PC-9 (cell line): ENCODE measurements at regions not wholly inside any gene's neighbourhood (a gene's known extent, or its start where the extent isn't known, plus 50 kb on each side); places are given as distances from the start of the nearest gene placed in this dataset.

Source experiments
- BruUV-seq: library from RNA; stranded (reverse); fragments of 400-500 nt; replicated peaks from 2 replicates; lab custom pipeline; 2021; lab: Mats Ljungman, UMichigan
- CTCF ChIA-PET: fragments of 300-600 bp; sonication (Branson Sonifier 250); formaldehyde crosslinking; loops from one replicate; lab custom pipeline; 2022; ENCODE audit warnings: antibody characterized with exemption; lab: Charles Lee
- POLR2A ChIA-PET: fragments of 300-600 bp; sonication (Branson Sonifier 250); formaldehyde crosslinking; loops from one replicate; lab custom pipeline; 2022; ENCODE audit warnings: antibody characterized with exemption; ENCODE audit not compliant: unreplicated experiment; lab: Charles Lee
- DNase-seq, 2 experiments: peaks; one replicate each; pipeline versions ENCODE4 v3.0.0 to v3.0.0-alpha.2; 2015 to 2022; ENCODE audit warnings: mixed read lengths in 1 of 2
- H2AFZ ChIP-seq: fragments of 200-600 bp; sonication (generic); 2 replicates; pipeline ENCODE4 v1.8.1; 2017; ENCODE audit warnings: antibody characterized with exemption
- H3F3A ChIP-seq: fragments of 200-600 bp; sonication (generic); 2 replicates; pipeline ENCODE4 v1.8.1; 2017; ENCODE audit warnings: antibody characterized with exemption, mild to moderate bottlenecking, low read depth; ENCODE audit not compliant: insufficient read depth
- H3K27ac ChIP-seq: fragments of 200-600 bp; sonication (generic); 2 replicates; pipeline ENCODE4 v1.6.1; 2016; ENCODE audit warnings: mixed run types
- H3K27me3 ChIP-seq: fragments of 200-600 bp; sonication (generic); 2 replicates; pipeline ENCODE4 v1.6.1; 2016; ENCODE audit warnings: low read depth, mixed run types; ENCODE audit not compliant: insufficient read depth
- H3K36me3 ChIP-seq: fragments of 200-600 bp; sonication (generic); 2 replicates; pipeline ENCODE4 v1.6.1; 2016; ENCODE audit warnings: low read depth, mixed run types
- H3K4me1 ChIP-seq: fragments of 200-600 bp; sonication (generic); replicated peaks from 2 replicates; pipeline ENCODE4 v1.6.1; 2016; ENCODE audit warnings: mixed run types; ENCODE audit not compliant: insufficient read depth
- H3K4me2 ChIP-seq: fragments of 200-600 bp; sonication (generic); 2 replicates; pipeline ENCODE4 v1.6.1; 2017; ENCODE audit warnings: mixed run types
- H3K4me3 ChIP-seq: fragments of 200-600 bp; sonication (generic); 2 replicates; pipeline ENCODE4 v1.6.1; 2016; ENCODE audit warnings: mixed run types
- H3K79me2 ChIP-seq: fragments of 200-600 bp; sonication (generic); 2 replicates; pipeline ENCODE4 v1.6.1; 2017; ENCODE audit warnings: low read depth, mixed run types
- H3K9me2 ChIP-seq: fragments of 200-600 bp; sonication (generic); 2 replicates; pipeline ENCODE4 v1.8.1; 2017; ENCODE audit warnings: mild to moderate bottlenecking; ENCODE audit not compliant: insufficient read depth
- H3K9me3 ChIP-seq: fragments of 200-600 bp; sonication (generic); 2 replicates; pipeline ENCODE4 v1.8.1; 2016; ENCODE audit warnings: low read depth; ENCODE audit not compliant: insufficient read depth
- H4K20me1 ChIP-seq: fragments of 200-600 bp; sonication (generic); 2 replicates; pipeline ENCODE4 v1.8.1; 2017; ENCODE audit not compliant: insufficient read depth
- CTCF ChIP-seq: fragments of 200-600 bp; sonication (generic); conservative IDR thresholded peaks from 2 replicates; pipeline ENCODE4 v1.6.1; 2017; ENCODE audit warnings: mixed run types, antibody characterized with exemption, mild to moderate bottlenecking, moderate library complexity
- EZH2 ChIP-seq: fragments of 200-600 bp; sonication (generic); IDR thresholded peaks from 2 replicates; pipeline ENCODE4 v1.8.0; 2017; ENCODE audit warnings: antibody characterized with exemption, low read depth
- intact Hi-C: fragments of 100-400 bp; cut with micrococcal nuclease; formaldehyde crosslinking; loops from one replicate; pipeline ENCODE4 v1.10.0; 2022; ENCODE audit not compliant: unreplicated experiment

GRCh38 chr22:47388778-47389177 is 626.3 kb downstream of the TBC1D22A start:
- no peaks in the 10 kb centered on the region for H4K20me1 ChIP-seq
- BruUV-seq, result no TSS peak

GRCh38 chr22:47388331-47388730 is 625.9 kb downstream of the TBC1D22A start:
- Histone ChIP-seq H3K27me3 (peaks cover 92% of the 10 kb centered on the region), H3K79me2 (no peaks in the 10 kb centered on the region), H3K9me3 (no peaks in the 10 kb centered on the region), H3K36me3 (no peaks in the 10 kb centered on the region), H3K4me3 (no peak overlapping the region), H3K27ac (no peak overlapping the region), H3K4me1 (no peaks in the 10 kb centered on the region), H4K20me1 (no peaks in the 10 kb centered on the region), H3K9me2 (no peaks in the 10 kb centered on the region), H3K4me2 (no peak overlapping the region), H3F3A (no peaks in the 10 kb centered on the region), H2AFZ (no peak overlapping the region)
- ChIA-PET POLR2A (no interaction called here), CTCF (no interaction called here)
- BruUV-seq, result no TSS peak
- DNase-seq, result no peak
- intact Hi-C loops, result no loop called here
- TF ChIP-seq CTCF (no peak), EZH2 (no peak)

More at GRCh38 chr22:47388778-47389177, 626.3 kb downstream of the TBC1D22A start:
- DNase-seq, result no peak
- POLR2A ChIA-PET, result no interaction called here
- no peak overlapping the region for H3K4me2 ChIP-seq
- no peak overlapping the region for H3K4me3 ChIP-seq
- no peak overlapping the region for H2AFZ ChIP-seq
- H3K9me3 ChIP-seq, result no peaks in the 10 kb centered on the region
- no peaks in the 10 kb centered on the region for H3K9me2 ChIP-seq
- peaks cover 92% of the 10 kb centered on the region for H3K27me3 ChIP-seq
- no peak overlapping the region for H3K27ac ChIP-seq
- no peaks in the 10 kb centered on the region for H3K36me3 ChIP-seq
- TF ChIP-seq CTCF (no peak), EZH2 (no peak)
- intact Hi-C loops, result no loop called here
- no peaks in the 10 kb centered on the region for H3F3A ChIP-seq
- H3K79me2 ChIP-seq, result no peaks in the 10 kb centered on the region
- H3K4me1 ChIP-seq, result no peaks in the 10 kb centered on the region
- CTCF ChIA-PET, result no interaction called here

GRCh38 chr22:47386812-47387510 is 624.5 kb downstream of the TBC1D22A start:
- Histone ChIP-seq H3K4me2 (no peak overlapping the region), H3K4me1 (no peaks in the 10 kb centered on the region), H2AFZ (no peak overlapping the region), H3K4me3 (no peak overlapping the region), H3K36me3 (no peaks in the 10 kb centered on the region), H3K27ac (no peak overlapping the region), H3F3A (no peaks in the 10 kb centered on the region), H3K9me3 (no peaks in the 10 kb centered on the region), H4K20me1 (no peaks in the 10 kb centered on the region), H3K79me2 (no peaks in the 10 kb centered on the region), H3K27me3 (peaks cover 96% of the 10 kb centered on the region), H3K9me2 (no peaks in the 10 kb centered on the region)
- DNase-seq, result no peak
- CTCF ChIA-PET, result no interaction called here
- intact Hi-C loops, result no loop called here
- POLR2A ChIA-PET, result no interaction called here
- TF ChIP-seq EZH2 (no peak), CTCF (no peak)
- BruUV-seq, result no TSS peak
